Stimulated activated CD4-positive, alpha-beta T cell treated with anti-CD3 and anti-CD28 coated beads, Interleukin-1b, Interleukin-23, amount 100 ng/mL, for 24 hours (primary cell): ENCODE measurements at regions not wholly inside any gene's neighbourhood (a gene's known extent, or its start where the extent isn't known, plus 50 kb on each side); places are given as distances from the start of the nearest gene placed in this dataset.

Source experiments
- DNase-seq, 4 experiments: peaks; one replicate each; pipeline ENCODE4 v3.0.0-alpha.2; 2020; ENCODE audit warnings: low read depth in 4 of 4, low spot score in 1 of 4

- DNase-seq = no peak
Observed at GRCh38 chr1:56080123-56080522, 499.2 kb downstream of the PLPP3 start.

GRCh38 chr1:56079391-56079790 is 500.0 kb downstream of the PLPP3 start:
- DNase-seq = no peak

- no peak for DNase-seq
Observed at GRCh38 chr1:56077206-56077605, 502.2 kb downstream of the PLPP3 start.

- no peak for DNase-seq
Observed at GRCh38 chr1:56074007-56074651, 505.2 kb downstream of the PLPP3 start.

- DNase-seq = no peak
Observed at GRCh38 chr1:56073614-56074006, 505.8 kb downstream of the PLPP3 start.

- DNase-seq = no peak
Observed at GRCh38 chr1:56073206-56073605, 506.2 kb downstream of the PLPP3 start.

GRCh38 chr1:56072310-56072709 is 507.1 kb downstream of the PLPP3 start:
- no peak for DNase-seq

- no peak for DNase-seq
Observed at GRCh38 chr1:56071351-56071750, 508.0 kb downstream of the PLPP3 start.

GRCh38 chr1:56070601-56071000 is 508.8 kb downstream of the PLPP3 start:
- no peak for DNase-seq

- DNase-seq = no peak
Observed at GRCh38 chr1:56069824-56070223, 509.5 kb downstream of the PLPP3 start.

GRCh38 chr1:56068908-56069307 is 510.5 kb downstream of the PLPP3 start:
- DNase-seq = no peak

GRCh38 chr1:56068210-56068609 is 511.2 kb downstream of the PLPP3 start:
- no peak for DNase-seq

GRCh38 chr1:56065729-56066128 is 513.6 kb downstream of the PLPP3 start:
- no peak for DNase-seq

- DNase-seq = no peak
Observed at GRCh38 chr1:56064705-56065104, 514.7 kb downstream of the PLPP3 start.

GRCh38 chr1:56063461-56063860 is 515.9 kb downstream of the PLPP3 start:
- DNase-seq = no peak

GRCh38 chr1:56062625-56063024 is 516.7 kb downstream of the PLPP3 start:
- no peak for DNase-seq

- DNase-seq = no peak
Observed at GRCh38 chr1:56061824-56062223, 517.5 kb downstream of the PLPP3 start.

- DNase-seq = no peak
Observed at GRCh38 chr1:56060906-56061305, 518.5 kb downstream of the PLPP3 start.

GRCh38 chr1:56057466-56058405 is 521.6 kb downstream of the PLPP3 start:
- DNase-seq = no peak

- DNase-seq = no peak
Observed at GRCh38 chr1:56056438-56057287, 522.7 kb downstream of the PLPP3 start.

GRCh38 chr1:56054959-56055358 is 524.4 kb downstream of the PLPP3 start:
- no peak for DNase-seq

GRCh38 chr1:56052041-56052440 is 527.3 kb downstream of the PLPP3 start:
- no peak for DNase-seq
